K562 (cell line): ENCODE measurements at regions not wholly inside any gene's neighbourhood (a gene's known extent, or its start where the extent isn't known, plus 50 kb on each side); places are given as distances from the start of the nearest gene placed in this dataset.
A peak's percentile ranks its signal among the peaks of the same experiment; 100 is the strongest.

Experiments
- ATAC-seq: fragments of 200-7000 bp; cut with Tn5 transposase; 3 replicates; pipeline ENCODE4 v1.9.1; 2020; ENCODE audit warnings: moderate library complexity
- BruUV-seq: library from RNA; stranded (reverse); fragments of 400-500 nt; replicated peaks from 2 replicates; lab custom pipeline; 2021; lab: Mats Ljungman, UMichigan
- CTCF ChIA-PET: fragments of 300-600 bp; formaldehyde crosslinking; extraction: SDS; loops from one replicate; lab custom pipeline; 2021; ENCODE audit warnings: low intra/inter-chr PET ratio; lab: Yijun Ruan, JAX
- POLR2A ChIA-PET: fragments of 300-600, 350-650 bp; sonication (Branson Sonifier 250); formaldehyde crosslinking; extraction: SDS; loops from one replicate; lab custom pipeline; 2021; ENCODE audit warnings: antibody characterized with exemption, inconsistent platforms; lab: Yijun Ruan, JAX
- DNase-seq, 4 experiments: peaks; one replicate each; pipeline versions ENCODE4 v3.0.0 to v3.0.0-alpha.2; 2011 to 2018; ENCODE audit warnings: low spot score in 3 of 4, mixed read lengths in 3 of 4; ENCODE audit errors: extremely low read depth in 1 of 4
- FAIRE-seq: peaks from 2 replicates; lab custom pipeline; 2011; peaks lifted over from hg19 to GRCh38; lab: Jason Lieb, UNC
- H2AFZ ChIP-seq: 2 replicates; pipeline ENCODE4 v1.6.0; 2011; ENCODE audit warnings: low read depth, low read length, control low read depth, inconsistent platforms
- H3K27ac ChIP-seq: fragments of 200-600 bp; 3 replicates; pipeline ENCODE4 v1.8.0; 2011; ENCODE audit warnings: low read depth, mild to moderate bottlenecking, control low read depth, inconsistent platforms, low read length, moderate library complexity, mixed read lengths; ENCODE audit errors: extremely low read depth
- H3K27me3 ChIP-seq, 2 experiments: fragments of 300-600 bp in 1 of 2; 2 replicates in 1 of 2; 3 replicates in 1 of 2; pipeline versions ENCODE4 v1.6.0 to v1.8.0; 2011; ENCODE audit warnings: inconsistent platforms in 2 of 2, low read length in 2 of 2, mild to moderate bottlenecking in 1 of 2, mixed read lengths in 1 of 2, moderate library complexity in 1 of 2; ENCODE audit not compliant: control insufficient read depth in 2 of 2, insufficient read depth in 2 of 2
- H3K36me3 ChIP-seq: fragments of 300-600 bp; 3 replicates; pipeline ENCODE4 v1.8.0; 2011; ENCODE audit warnings: mild to moderate bottlenecking, low read length, inconsistent platforms; ENCODE audit not compliant: control insufficient read depth, insufficient read depth
- H3K4me1 ChIP-seq, 2 experiments: fragments of 200-600 bp in 1 of 2; replicated peaks in 1 of 2; 2 replicates in 1 of 2; 3 replicates in 1 of 2; pipeline versions ENCODE4 v1.5.1 to v1.8.0; 2011; ENCODE audit warnings: inconsistent platforms in 2 of 2, low read length in 2 of 2, mild to moderate bottlenecking in 1 of 2, mixed read lengths in 1 of 2, moderate library complexity in 1 of 2; ENCODE audit not compliant: control insufficient read depth in 2 of 2, insufficient read depth in 2 of 2
- H3K4me2 ChIP-seq: 2 replicates; pipeline ENCODE4 v1.6.1; 2011; ENCODE audit warnings: low read length, control low read depth, inconsistent platforms, mixed read lengths; ENCODE audit not compliant: insufficient read depth
- H3K4me3 ChIP-seq: fragments of 200-600 bp; sonication (generic), shearing (Covaris generic); 2 replicates; pipeline ENCODE4 v1.5.1; 2016; ENCODE audit warnings: control low read depth, inconsistent platforms
- H3K79me2 ChIP-seq: fragments of 200-600 bp; 3 replicates; pipeline ENCODE4 v1.8.0; 2011; ENCODE audit warnings: low read length, inconsistent platforms; ENCODE audit not compliant: control insufficient read depth, insufficient read depth
- H3K9ac ChIP-seq, 2 experiments: 2 replicates each; pipeline versions ENCODE4 v1.6.0 to v1.6.1; 2011; ENCODE audit warnings: low read depth in 2 of 2, low read length in 2 of 2, control low read depth in 1 of 2, inconsistent platforms in 1 of 2, mild to moderate bottlenecking in 1 of 2, mixed read lengths in 1 of 2; ENCODE audit not compliant: insufficient read depth in 1 of 2
- H3K9me1 ChIP-seq: one replicate; pipeline ENCODE4 v1.6.0; 2011; ENCODE audit warnings: inconsistent platforms, mild to moderate bottlenecking, low read length, moderate library complexity; ENCODE audit not compliant: control insufficient read depth, insufficient read depth
- H3K9me3 ChIP-seq: replicated peaks from 2 replicates; pipeline ENCODE4 v1.5.1; 2011; ENCODE audit warnings: low read depth, low read length, inconsistent platforms; ENCODE audit not compliant: control insufficient read depth, insufficient read depth
- H4K20me1 ChIP-seq: replicated peaks from 2 replicates; pipeline ENCODE4 v1.6.1; 2011; ENCODE audit warnings: low read length, inconsistent platforms, mixed read lengths; ENCODE audit not compliant: control insufficient read depth, insufficient read depth
- PHF20 ChIP-seq: fragments of 450-650 bp; IDR thresholded peaks from 2 replicates; pipeline ENCODE4 v1.6.1; 2018; ENCODE audit not compliant: partially characterized antibody
- SRF ChIP-seq, 2 experiments: fragments of 250-450, 450-650 bp in 1 of 2; sonication (Bioruptor Pico) in 1 of 2; sonication (generic) in 1 of 2; formaldehyde crosslinking; IDR thresholded peaks; 2 replicates each; pipeline versions ENCODE4 v1.5.0 to v1.5.1; 2020 to 2022; ENCODE audit warnings: mild to moderate bottlenecking in 1 of 2, missing genetic modification reagents in 1 of 2
- XRCC3 ChIP-seq: fragments of 450-650 bp; IDR thresholded peaks from 2 replicates; pipeline ENCODE4 v1.6.1; 2017; ENCODE audit warnings: mild to moderate bottlenecking, moderate library complexity
- ZNF280A ChIP-seq: fragments of 450-650 bp; IDR thresholded peaks from 2 replicates; pipeline ENCODE4 v1.6.1; 2018; ENCODE audit warnings: mild to moderate bottlenecking, low read depth; ENCODE audit not compliant: partially characterized antibody
- ZNF740 ChIP-seq, 3 experiments: fragments of 200-800 bp in 1 of 3; sonication (Bioruptor generic) in 1 of 3; sonication (generic) in 1 of 3; formaldehyde crosslinking in 1 of 3; IDR thresholded peaks; 2 replicates each; pipeline versions ENCODE4 v1.6.1 to v1.8.0; 2016 to 2022; ENCODE audit warnings: mild to moderate bottlenecking in 2 of 3, missing compliant biosample characterization in 2 of 3, missing genetic modification characterization in 2 of 3, missing genetic modification reagents in 1 of 3
- WGBS: fragments of 100-300 bp; shearing (Covaris generic); methylation state at CpG from one replicate; pipeline ENCODE4 v1.1.6; 2016; ENCODE audit warnings: low coverage, mixed read lengths; ENCODE audit not compliant: insufficient coverage; ENCODE audit errors: missing lambda C conversion rate; 5-methylcytosine and 5-hydroxymethylcytosine counted together
- in situ Hi-C: fragments of 300-500 bp; cut with MboI; formaldehyde crosslinking; loops from 4 replicates; pipeline ENCODE4 v1.15.0; 2018; ENCODE audit warnings: inconsistent platforms, mixed read lengths
- intact Hi-C: fragments of 100-400 bp; cut with micrococcal nuclease; formaldehyde crosslinking; loops from 2 replicates; pipeline ENCODE4 v1.14.2; 2022
- TF ChIP-seq, protein P1 (sequence below): fragments of 200-800 bp; sonication (Bioruptor generic); IDR thresholded peaks from 2 replicates; pipeline ENCODE4 v1.6.1; 2017; ENCODE audit warnings: missing genetic modification characterization, missing compliant biosample characterization

DNA sequence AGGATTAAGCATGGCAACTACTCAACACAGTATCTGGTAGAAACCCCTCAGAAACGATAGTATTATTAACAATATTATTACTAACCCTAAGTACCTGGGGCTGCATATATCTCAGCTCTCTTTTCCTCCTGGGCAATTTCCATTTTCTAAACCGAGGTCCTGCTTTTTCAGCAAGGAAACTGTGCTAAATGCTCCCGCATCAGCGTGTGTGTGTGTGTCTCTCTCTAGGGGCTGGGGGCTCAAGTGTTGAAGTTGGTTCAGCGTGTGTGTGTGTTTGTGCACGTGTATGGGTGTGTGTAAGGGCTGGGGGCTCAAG is 169.3 kb upstream of the MAF start:
- peak overlapping the region; percentile 77 to 89 for H3K9ac ChIP-seq
- H3K27me3 ChIP-seq = no peaks in the 10 kb centered on the region
- no peaks in the 10 kb centered on the region for H3K9me1 ChIP-seq
- peak overlapping the region; percentile 98 for H2AFZ ChIP-seq
- H4K20me1 ChIP-seq = no peaks in the 10 kb centered on the region
- intact Hi-C loops = loop anchor here (5.0 kb wide), 2 partner anchors 72 to 202 kb away; no protein-coding TSS in a partner anchor
- ATAC-seq (no peak), FAIRE-seq (no peak), DNase-seq (peak in 1 of 4 experiments; percentile 15)
- CTCF ChIA-PET = no interaction called here
- peak overlapping the region; percentile 87 for H3K27ac ChIP-seq
- 9% methylated on average over 5 of the region's 6 CpGs for WGBS
- in situ Hi-C loops = no loop called here
- POLR2A ChIA-PET = interaction anchor here (0.6 to 2.2 kb wide), 10 partner anchors 9 to 273 kb away, joined by 3 to 9 read pairs (median 3); no protein-coding TSS in a partner anchor
- no peaks in the 10 kb centered on the region; the same call in 2 of the 3 replicates for H3K79me2 ChIP-seq
- peaks cover 11 to 36% of the 10 kb centered on the region in 2 experiments for H3K4me1 ChIP-seq
- no TSS peak for BruUV-seq
- H3K4me3 ChIP-seq = peak overlapping the region; percentile 48
- H3K9me3 ChIP-seq = no peaks in the 10 kb centered on the region
- TF ChIP-seq SRF (CRISPR knock-in tag; IDR thresholded peaks at IDR 0.05) (0 out of 4 replicates have a peak, but pooled peaks of 1 of the 2 experiments have one; percentile 15), ZNF740 (CRISPR knock-in tag; IDR thresholded peaks at IDR 0.05) (0 out of 2 replicates have a peak, but pooled peaks have one; percentile 28), ZNF740 (tag; IDR thresholded peaks at IDR 0.05) (peak in 1 of 2 experiments; percentile 89; a peak in 2 of 4 replicates), XRCC3 (no peak), ZNF280A (no peak), PHF20 (peak; percentile 51)
- TF ChIP-seq, protein P1, sequence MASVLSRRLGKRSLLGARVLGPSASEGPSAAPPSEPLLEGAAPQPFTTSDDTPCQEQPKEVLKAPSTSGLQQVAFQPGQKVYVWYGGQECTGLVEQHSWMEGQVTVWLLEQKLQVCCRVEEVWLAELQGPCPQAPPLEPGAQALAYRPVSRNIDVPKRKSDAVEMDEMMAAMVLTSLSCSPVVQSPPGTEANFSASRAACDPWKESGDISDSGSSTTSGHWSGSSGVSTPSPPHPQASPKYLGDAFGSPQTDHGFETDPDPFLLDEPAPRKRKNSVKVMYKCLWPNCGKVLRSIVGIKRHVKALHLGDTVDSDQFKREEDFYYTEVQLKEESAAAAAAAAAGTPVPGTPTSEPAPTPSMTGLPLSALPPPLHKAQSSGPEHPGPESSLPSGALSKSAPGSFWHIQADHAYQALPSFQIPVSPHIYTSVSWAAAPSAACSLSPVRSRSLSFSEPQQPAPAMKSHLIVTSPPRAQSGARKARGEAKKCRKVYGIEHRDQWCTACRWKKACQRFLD (CRISPR knock-in tag) = peak; percentile 21; the same call in 1 of the 2 replicates
- H3K4me2 ChIP-seq = peak overlapping the region; percentile 88
- no peaks in the 10 kb centered on the region for H3K36me3 ChIP-seq
